ENCODE measurements at regions not wholly inside any gene's neighbourhood (a gene's known extent, or its start where the extent isn't known, plus 50 kb on each side); places are given as distances from the start of the nearest gene placed in this dataset.

GRCh38 chr10:1960982-1961381, 223.7 kb upstream of the ADARB2 start:
- BruUV-seq (replicated peaks), result no TSS peak
- H3K79me2 ChIP-seq (ENCODE audit: low read length), result no peaks in the 10 kb centered on the region
- ChIA-PET POLR2A (ENCODE audit: unreplicated experiment) (no interaction called here), CTCF (no interaction called here)
- H2AFZ ChIP-seq (ENCODE audit: low read length), result no peak overlapping the region
- no peaks in the 10 kb centered on the region for H3K9me3 ChIP-seq (ENCODE audit: low read length)
- no peak for TF ChIP-seq EZH2phosphoT487 (IDR thresholded peaks at IDR 0.05; ENCODE audit: borderline replicate concordance, low read length)
- no peak for TF ChIP-seq EZH2 (IDR thresholded peaks at IDR 0.05; ENCODE audit: low read length, unreplicated experiment)
- TF ChIP-seq CTCF (conservative IDR thresholded peaks at IDR 0.05; ENCODE audit: low read depth, low read length), result no peak
- H3K4me1 ChIP-seq (ENCODE audit: insufficient read depth, low read length), result no peaks in the 10 kb centered on the region
- H3K4me3 ChIP-seq (ENCODE audit: low read length), result no peak overlapping the region
- H3K9me2 ChIP-seq (replicated peaks; ENCODE audit: low read length), result no peaks in the 10 kb centered on the region
- no peak overlapping the region for H3K9ac ChIP-seq (ENCODE audit: low read length)
- DNase-seq (no peak), ATAC-seq (no peak)
- intact Hi-C loops (cut with micrococcal nuclease), result no loop called here
- H3F3A ChIP-seq (ENCODE audit: low read length, unreplicated experiment), result no peaks in the 10 kb centered on the region
- no peaks in the 10 kb centered on the region for H3K36me3 ChIP-seq (ENCODE audit: low read depth, low read length)
- no peaks in the 10 kb centered on the region for H3K27me3 ChIP-seq (ENCODE audit: low read length)
- no peak overlapping the region for H3K27ac ChIP-seq (ENCODE audit: low read length)
- no peaks in the 10 kb centered on the region for H4K20me1 ChIP-seq (ENCODE audit: low read length)
- H3K4me2 ChIP-seq (ENCODE audit: low read length), result no peak overlapping the region

GRCh38 chr10:1957057-1957456, 219.7 kb upstream of the ADARB2 start:
- ATAC-seq (no peak), DNase-seq (no peak)
- no peaks in the 10 kb centered on the region for H3K4me1 ChIP-seq (ENCODE audit: insufficient read depth, low read length)
- POLR2A ChIA-PET (ENCODE audit: unreplicated experiment), result no interaction called here
- CTCF ChIA-PET, result no interaction called here
- H3K27me3 ChIP-seq (ENCODE audit: low read length), result no peaks in the 10 kb centered on the region
- no peaks in the 10 kb centered on the region for H4K20me1 ChIP-seq (ENCODE audit: low read length)
- no peak overlapping the region for H3K27ac ChIP-seq (ENCODE audit: low read length)
- no peak overlapping the region for H3K9ac ChIP-seq (ENCODE audit: low read length)
- H3K36me3 ChIP-seq (ENCODE audit: low read depth, low read length), result no peaks in the 10 kb centered on the region
- H3F3A ChIP-seq (ENCODE audit: low read length, unreplicated experiment), result no peaks in the 10 kb centered on the region
- H3K4me2 ChIP-seq (ENCODE audit: low read length), result no peak overlapping the region
- no TSS peak for BruUV-seq (replicated peaks)
- H3K4me3 ChIP-seq (ENCODE audit: low read length), result no peak overlapping the region
- no peaks in the 10 kb centered on the region for H3K9me3 ChIP-seq (ENCODE audit: low read length)
- H3K9me2 ChIP-seq (replicated peaks; ENCODE audit: low read length), result no peaks in the 10 kb centered on the region
- intact Hi-C loops (cut with micrococcal nuclease), result no loop called here
- no peak overlapping the region for H2AFZ ChIP-seq (ENCODE audit: low read length)
- TF ChIP-seq CTCF (conservative IDR thresholded peaks at IDR 0.05; ENCODE audit: low read depth, low read length) (no peak), EZH2phosphoT487 (IDR thresholded peaks at IDR 0.05; ENCODE audit: borderline replicate concordance, low read length) (no peak), EZH2 (IDR thresholded peaks at IDR 0.05; ENCODE audit: low read length, unreplicated experiment) (no peak)
- no peaks in the 10 kb centered on the region for H3K79me2 ChIP-seq (ENCODE audit: low read length)

GRCh38 chr10:1954300-1954699, 217.0 kb upstream of the ADARB2 start:
- Histone ChIP-seq H3F3A (ENCODE audit: low read length, unreplicated experiment) (no peaks in the 10 kb centered on the region), H3K27me3 (ENCODE audit: low read length) (no peaks in the 10 kb centered on the region), H3K4me3 (ENCODE audit: low read length) (no peak overlapping the region), H4K20me1 (ENCODE audit: low read length) (no peaks in the 10 kb centered on the region), H3K9me3 (ENCODE audit: low read length) (no peaks in the 10 kb centered on the region), H3K27ac (ENCODE audit: low read length) (no peak overlapping the region), H3K4me1 (ENCODE audit: insufficient read depth, low read length) (no peaks in the 10 kb centered on the region), H3K4me2 (ENCODE audit: low read length) (no peak overlapping the region), H2AFZ (ENCODE audit: low read length) (no peak overlapping the region), H3K79me2 (ENCODE audit: low read length) (no peaks in the 10 kb centered on the region), H3K9me2 (replicated peaks; ENCODE audit: low read length) (no peaks in the 10 kb centered on the region), H3K36me3 (ENCODE audit: low read depth, low read length) (no peaks in the 10 kb centered on the region), H3K9ac (ENCODE audit: low read length) (no peak overlapping the region)
- ChIA-PET POLR2A (ENCODE audit: unreplicated experiment) (no interaction called here), CTCF (no interaction called here)
- no peak for DNase-seq
- TF ChIP-seq EZH2phosphoT487 (IDR thresholded peaks at IDR 0.05; ENCODE audit: borderline replicate concordance, low read length), result no peak
- TF ChIP-seq CTCF (conservative IDR thresholded peaks at IDR 0.05; ENCODE audit: low read depth, low read length), result no peak
- no peak for TF ChIP-seq EZH2 (IDR thresholded peaks at IDR 0.05; ENCODE audit: low read length, unreplicated experiment)
- BruUV-seq (replicated peaks), result no TSS peak
- intact Hi-C loops (cut with micrococcal nuclease), result no loop called here
- ATAC-seq, result no peak

Measured in PC-3 (cell line).